Aorta (tissue), 5 donors: ENCODE measurements at regions not wholly inside any gene's neighbourhood (a gene's known extent, or its start where the extent isn't known, plus 50 kb on each side); places are given as distances from the start of the nearest gene placed in this dataset.

Experiments
- ATAC-seq: fragments of 200-7000 bp; cut with Tn5 transposase; one replicate; pipeline ENCODE4 v1.9.1; 2022; ENCODE audit warnings: moderate library complexity; ENCODE audit not compliant: low FRiP score
- DNase-seq, 2 donors: peaks; one replicate each; pipeline ENCODE4 v3.0.0-alpha.2; 2020
- H3K27ac ChIP-seq, 2 donors: one replicate each; pipeline ENCODE4 v1.5.1; 2013; ENCODE audit warnings: low read length in 2 of 2, mild to moderate bottlenecking in 2 of 2, moderate library complexity in 2 of 2, control low read depth in 1 of 2, inconsistent platforms in 1 of 2, low read depth in 1 of 2
- H3K27me3 ChIP-seq, 2 donors: one replicate each; pipeline ENCODE4 v1.6.1; 2013; ENCODE audit warnings: control low read depth in 1 of 2, low read length in 1 of 2, mild to moderate bottlenecking in 1 of 2, moderate library complexity in 1 of 2; ENCODE audit not compliant: insufficient read depth in 2 of 2, control insufficient read depth in 1 of 2
- H3K36me3 ChIP-seq, 2 donors: one replicate each; pipeline ENCODE4 v1.6.1; 2013; ENCODE audit warnings: control low read depth in 1 of 2, low read length in 1 of 2, mild to moderate bottlenecking in 1 of 2; ENCODE audit not compliant: insufficient read depth in 2 of 2, control insufficient read depth in 1 of 2
- H3K4me1 ChIP-seq, 2 donors: one replicate each; pipeline ENCODE4 v1.6.1; 2013; ENCODE audit warnings: low read length in 2 of 2, control low read depth in 1 of 2, mild to moderate bottlenecking in 1 of 2, moderate library complexity in 1 of 2; ENCODE audit not compliant: insufficient read depth in 2 of 2, control insufficient read depth in 1 of 2
- H3K4me3 ChIP-seq, 2 donors: one replicate each; pipeline ENCODE4 v1.5.1; 2013; ENCODE audit warnings: low read length in 2 of 2, control low read depth in 1 of 2, mild to moderate bottlenecking in 1 of 2
- H3K9me3 ChIP-seq: one replicate; pipeline ENCODE4 v1.6.1; 2013; ENCODE audit warnings: mild to moderate bottlenecking, low read length; ENCODE audit not compliant: control insufficient read depth
- WGBS, 2 donors: extraction: QIAGEN DNeasy Blood & Tissue Kit; methylation state at CpG; one replicate each; pipeline ENCODE4 v1.1.7; 2013; 5-methylcytosine and 5-hydroxymethylcytosine counted together
- intact Hi-C, 2 donors: fragments of 100-400 bp; cut with DNase I; formaldehyde crosslinking; loops; one replicate each; pipeline versions ENCODE4 v1.14.2 to v1.15.0; 2022
- donor health status: healthy with polysubstance abuse.
- donor health status: Bipolar disorder and iron deficiency.
- donor health status: DM: no; HTN: no; CAD: no.
- donor health status: DM: no; HTN: no; CAD: no.
- donor health status: DM: yes; HTN: yes; CAD: no.

DNA sequence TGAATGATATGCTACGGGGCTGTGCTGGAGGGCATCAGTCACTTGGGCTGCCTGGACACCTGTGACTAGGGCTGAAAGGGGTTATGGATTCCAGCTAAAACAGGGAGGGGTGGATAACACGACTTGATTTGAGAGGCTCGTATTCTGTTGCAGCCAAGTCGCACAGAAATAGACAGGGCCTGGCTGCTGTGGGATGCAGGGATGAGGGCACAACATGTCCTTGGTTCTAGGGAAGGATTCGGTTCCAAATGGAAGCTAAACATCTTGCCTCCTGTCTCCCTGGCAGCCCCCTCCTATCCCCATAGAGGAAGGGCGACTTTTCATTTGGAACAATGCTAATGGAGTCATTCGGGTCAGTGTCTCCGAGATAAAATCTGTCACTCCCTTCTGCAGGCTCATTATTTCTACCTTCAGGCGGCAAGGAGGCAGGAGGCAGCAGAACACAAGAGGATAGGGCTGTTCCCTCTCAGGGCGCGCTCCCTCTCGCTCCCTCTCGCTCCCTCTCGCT lies 433.8 kb upstream of the RBMS3 start:
- no peaks in the 10 kb centered on the region for H3K36me3 ChIP-seq
- no peaks in the 10 kb centered on the region for H3K27me3 ChIP-seq
- H3K4me3 ChIP-seq: no peak overlapping the region
- intact Hi-C loops: no loop called here
- no peaks in the 10 kb centered on the region for H3K4me1 ChIP-seq
- DNase-seq: no peak
- 94% methylated on average over 14 of the region's 14 CpGs for WGBS, 2 donors
- no peaks in the 10 kb centered on the region for H3K9me3 ChIP-seq
- no peak overlapping the region for H3K27ac ChIP-seq
- no peak for ATAC-seq

DNA sequence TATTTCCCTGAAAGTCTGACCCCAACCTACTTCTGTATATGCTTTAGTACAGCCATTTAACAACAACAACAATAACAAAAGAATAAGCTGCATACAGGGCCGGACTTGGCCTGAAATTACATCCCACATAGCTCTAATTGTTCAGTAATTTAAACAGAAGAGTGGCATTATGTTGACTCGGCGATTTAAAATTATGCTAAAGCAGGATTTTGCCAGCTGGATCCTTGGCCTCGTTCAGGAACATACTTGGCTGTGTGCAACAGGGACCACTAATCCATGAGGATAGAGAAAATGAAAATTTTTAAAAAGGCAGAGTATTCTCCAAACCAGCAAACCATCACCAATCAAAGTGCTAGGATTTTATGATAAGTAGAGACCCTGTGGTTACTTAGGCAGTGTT lies 433.1 kb upstream of the RBMS3 start:
- WGBS, 2 donors: 33 to 49% methylated on average over 4 of the region's 4 CpGs
- ATAC-seq (no peak), DNase-seq (no peak)
- Histone ChIP-seq H3K27me3 (no peaks in the 10 kb centered on the region), H3K27ac (no peak overlapping the region), H3K4me1 (no peaks in the 10 kb centered on the region), H3K9me3 (no peaks in the 10 kb centered on the region), H3K36me3 (no peaks in the 10 kb centered on the region), H3K4me3 (no peak overlapping the region)
- intact Hi-C loops: no loop called here

DNA sequence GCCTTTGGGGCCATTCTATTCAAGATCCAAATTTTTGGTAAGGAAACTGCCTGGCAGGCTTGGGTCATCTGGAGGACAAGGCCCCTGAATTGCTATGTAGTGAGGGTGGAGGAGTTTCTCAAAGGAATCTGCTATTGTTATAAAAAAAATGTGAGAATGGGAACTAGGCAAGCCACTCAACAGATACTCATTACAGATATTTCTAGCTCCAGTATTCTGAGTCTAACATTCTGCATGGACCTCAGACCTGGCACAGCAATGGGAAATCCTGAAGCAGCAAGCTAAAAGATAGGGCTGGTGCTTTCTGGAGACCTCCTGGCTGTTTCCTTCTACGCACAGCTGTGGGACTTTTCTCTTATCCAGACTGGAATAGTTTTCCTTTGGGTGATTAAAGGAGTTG lies 430.7 kb upstream of the RBMS3 start:
- 72 to 74% methylated on average over 1 of the region's 1 CpG for WGBS, 2 donors
- Histone ChIP-seq H3K4me1 (no peaks in the 10 kb centered on the region), H3K9me3 (no peaks in the 10 kb centered on the region), H3K27me3 (no peaks in the 10 kb centered on the region), H3K36me3 (no peaks in the 10 kb centered on the region), H3K4me3 (no peak overlapping the region), H3K27ac (no peak overlapping the region)
- no peak for ATAC-seq
- DNase-seq: no peak
- intact Hi-C loops: no loop called here

DNA sequence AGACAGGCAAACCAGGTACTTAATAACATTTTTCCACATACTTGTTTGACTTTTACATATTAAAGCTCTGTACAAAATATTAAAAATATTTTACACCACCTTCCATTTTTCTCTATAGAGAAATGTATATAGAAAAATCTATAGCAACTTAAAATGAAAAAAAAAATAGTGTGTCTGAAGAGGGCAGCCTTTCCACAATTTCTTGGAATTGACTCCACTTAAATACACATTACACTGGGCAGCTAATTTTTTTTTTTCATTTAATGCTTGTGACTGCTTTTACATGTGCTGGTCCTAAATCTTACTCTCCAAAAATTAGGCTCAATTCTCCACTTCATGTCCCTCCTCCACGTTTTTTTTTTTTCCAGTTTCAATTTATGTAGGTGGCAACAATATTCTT lies 427.0 kb upstream of the RBMS3 start:
- intact Hi-C loops: no loop called here
- Histone ChIP-seq H3K9me3 (no peaks in the 10 kb centered on the region), H3K27me3 (no peaks in the 10 kb centered on the region), H3K27ac (no peak overlapping the region), H3K4me1 (no peaks in the 10 kb centered on the region), H3K4me3 (no peak overlapping the region), H3K36me3 (no peaks in the 10 kb centered on the region)
- DNase-seq (no peak), ATAC-seq (no peak)
- WGBS, 2 donors: 52 to 57% methylated on average over 1 of the region's 1 CpG

DNA sequence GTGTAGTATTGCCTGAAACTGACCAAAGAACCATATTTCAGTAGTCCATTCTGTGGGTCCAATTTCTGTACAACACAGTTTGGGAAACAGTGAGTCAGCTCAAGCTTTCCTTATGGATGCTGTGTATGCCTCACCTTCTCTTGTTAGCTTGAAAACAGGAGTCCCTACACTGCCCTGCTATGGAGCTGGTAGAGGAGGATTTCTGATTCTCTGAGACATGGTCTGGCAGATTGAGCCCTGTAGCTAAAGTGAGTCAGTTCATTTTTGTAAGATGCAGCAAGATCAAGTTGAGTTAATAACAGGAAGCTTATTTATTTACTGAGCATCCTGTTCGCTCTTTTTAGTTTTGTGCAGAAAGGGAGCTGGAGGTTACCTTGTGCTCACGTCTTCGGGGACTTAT lies 424.1 kb upstream of the RBMS3 start:
- 83 to 90% methylated on average over 3 of the region's 3 CpGs for WGBS, 2 donors
- no peak overlapping the region for H3K27ac ChIP-seq
- no peak for DNase-seq

DNA sequence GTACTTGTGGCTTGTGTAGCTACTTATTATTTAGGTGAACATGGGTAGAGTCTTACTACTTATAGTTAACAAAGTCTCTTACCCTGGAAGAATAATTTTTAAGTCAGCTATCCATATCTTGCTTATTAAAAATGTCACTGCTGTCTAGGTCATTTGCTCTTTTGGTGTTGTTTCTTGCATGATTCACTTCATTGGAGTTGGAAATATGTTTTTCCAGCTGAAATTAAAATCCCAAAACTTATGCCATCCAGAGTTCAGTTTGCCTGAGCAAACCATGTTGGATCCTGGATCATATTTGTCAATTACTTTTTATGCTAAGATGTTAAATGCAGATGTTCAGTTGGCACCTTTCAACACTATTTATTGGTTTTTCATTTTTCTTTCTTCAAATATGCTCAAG lies 421.0 kb upstream of the RBMS3 start:
- intact Hi-C loops: no loop called here
- Histone ChIP-seq H3K36me3 (no peaks in the 10 kb centered on the region), H3K9me3 (no peaks in the 10 kb centered on the region), H3K27me3 (no peaks in the 10 kb centered on the region), H3K27ac (no peak overlapping the region), H3K4me3 (peak overlapping the region in 1 of 2 donors; percentile 21), H3K4me1 (peaks cover 0 to 8% of the 10 kb centered on the region in 2 donors)
- ATAC-seq (peak; percentile 65), DNase-seq (no peak)

More for the DNA sequence above, 424.1 kb upstream of the RBMS3 start:
- intact Hi-C loops: no loop called here
- H3K4me1 ChIP-seq: peaks cover 0 to 8% of the 10 kb centered on the region in 2 donors
- no peak overlapping the region for H3K4me3 ChIP-seq
- no peaks in the 10 kb centered on the region for H3K9me3 ChIP-seq
- no peak for ATAC-seq
- H3K27me3 ChIP-seq: no peaks in the 10 kb centered on the region
- H3K36me3 ChIP-seq: no peaks in the 10 kb centered on the region

DNA sequence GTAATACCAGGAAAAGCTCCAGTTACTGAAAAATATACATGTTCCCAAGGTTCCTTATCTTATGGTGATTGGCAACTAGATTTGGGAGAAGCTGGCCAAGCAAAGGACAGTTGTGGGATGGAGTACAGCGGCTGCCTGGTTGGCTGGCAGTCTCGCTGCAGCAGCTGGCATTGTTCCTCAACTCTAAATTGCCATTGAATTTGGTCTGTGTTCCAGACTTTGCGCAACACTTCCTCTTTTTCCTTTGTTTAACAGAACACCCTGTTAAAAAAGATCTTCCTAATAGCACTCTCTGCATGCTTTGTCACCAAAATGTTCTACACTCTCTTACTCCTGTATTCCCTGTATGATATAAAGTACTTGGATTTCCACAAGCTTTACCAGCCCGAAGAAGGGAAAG lies 420.6 kb upstream of the RBMS3 start:
- peak overlapping the region; percentile 49 to 78 for H3K27ac ChIP-seq
- intact Hi-C loops: no loop called here
- H3K4me3 ChIP-seq: peak overlapping the region in 1 of 2 donors; percentile 21
- H3K9me3 ChIP-seq: no peaks in the 10 kb centered on the region
- ATAC-seq: peak; percentile 74
- no peaks in the 10 kb centered on the region for H3K36me3 ChIP-seq
- 2 to 6% methylated on average over 4 of the region's 4 CpGs for WGBS, 2 donors
- H3K27me3 ChIP-seq: no peaks in the 10 kb centered on the region
- DNase-seq: peak in 1 of 2 donors; percentile 61
- peaks cover 0 to 8% of the 10 kb centered on the region in 2 donors for H3K4me1 ChIP-seq

DNA sequence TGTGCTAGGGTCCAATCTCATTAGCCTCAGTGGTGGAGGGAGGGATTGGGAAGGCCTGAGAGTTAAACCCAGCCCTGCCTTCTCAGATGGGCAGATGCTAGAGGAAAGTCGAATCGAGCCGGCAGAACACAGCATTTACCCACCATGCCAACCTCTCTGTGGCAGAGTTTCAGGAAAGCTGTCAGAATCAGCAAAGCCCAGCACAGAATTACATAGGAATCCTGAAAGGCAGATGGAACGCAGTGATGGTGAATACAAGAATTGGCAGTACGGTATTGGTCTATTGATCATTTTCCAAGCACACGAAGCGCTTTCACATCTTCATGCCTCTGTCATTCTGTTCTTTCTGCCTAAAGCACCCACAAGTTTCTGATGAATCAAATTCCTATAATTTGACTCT lies 417.7 kb upstream of the RBMS3 start:
- Histone ChIP-seq H3K36me3 (no peaks in the 10 kb centered on the region), H3K4me3 (no peak overlapping the region), H3K4me1 (peaks cover 0 to 8% of the 10 kb centered on the region in 2 donors), H3K27me3 (no peaks in the 10 kb centered on the region), H3K27ac (no peak overlapping the region), H3K9me3 (no peaks in the 10 kb centered on the region)
- ATAC-seq (no peak), DNase-seq (no peak)
- intact Hi-C loops: no loop called here
- 66 to 71% methylated on average over 7 of the region's 7 CpGs for WGBS, 2 donors

DNA sequence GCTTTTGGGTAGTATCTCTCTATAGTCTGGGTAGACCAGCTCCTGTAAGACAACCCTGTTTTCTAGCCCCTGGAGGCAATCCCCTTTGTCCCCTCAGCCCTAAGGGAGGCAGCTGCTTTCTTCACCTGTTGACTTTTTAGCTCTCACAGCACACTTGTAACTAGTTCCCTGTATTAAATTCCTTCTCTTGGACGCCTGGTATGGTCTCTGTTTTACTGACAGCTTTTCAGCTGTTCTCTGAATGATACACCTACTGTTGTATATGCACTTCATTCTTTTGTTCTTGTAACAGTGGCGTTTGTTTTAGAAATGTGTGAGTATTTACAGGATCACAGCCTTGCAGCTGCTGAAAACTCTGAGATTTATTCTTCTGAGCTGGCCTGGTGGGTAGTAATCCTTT lies 413.0 kb upstream of the RBMS3 start:
- WGBS, 2 donors: 57 to 77% methylated on average over 2 of the region's 2 CpGs
- ATAC-seq (no peak), DNase-seq (no peak)
- no peak overlapping the region for H3K4me3 ChIP-seq
- intact Hi-C loops: no loop called here
- H3K36me3 ChIP-seq: no peaks in the 10 kb centered on the region
- H3K4me1 ChIP-seq: no peaks in the 10 kb centered on the region
- no peaks in the 10 kb centered on the region for H3K27me3 ChIP-seq
- H3K9me3 ChIP-seq: no peaks in the 10 kb centered on the region
- no peak overlapping the region for H3K27ac ChIP-seq
